IPS DF 6.9 (cell line): ENCODE measurements at regions not wholly inside any gene's neighbourhood (a gene's known extent, or its start where the extent isn't known, plus 50 kb on each side); places are given as distances from the start of the nearest gene placed in this dataset.
"Not testable (repeated sequence)": the region's sequence is repeated elsewhere in the genome, so short reads cannot be mapped to it uniquely, and the experiment has no call there.

Experiments used
- DNase-seq: peaks from one replicate; pipeline ENCODE4 v3.0.0-alpha.2; 2013; ENCODE audit warnings: low read depth, low spot score
- H3K27ac ChIP-seq: one replicate; pipeline ENCODE4 v1.5.1; 2013; ENCODE audit warnings: low read length, control low read depth
- H3K27me3 ChIP-seq: 2 replicates; pipeline ENCODE4 v1.6.1; 2013; ENCODE audit warnings: mild to moderate bottlenecking, low read length; ENCODE audit not compliant: control insufficient read depth, insufficient read depth
- H3K36me3 ChIP-seq: 2 replicates; pipeline ENCODE4 v1.6.1; 2013; ENCODE audit warnings: low read length; ENCODE audit not compliant: control insufficient read depth, insufficient read depth
- H3K4me1 ChIP-seq: 2 replicates; pipeline ENCODE4 v1.6.1; 2013; ENCODE audit warnings: low read length; ENCODE audit not compliant: control insufficient read depth, insufficient read depth
- H3K4me3 ChIP-seq: 2 replicates; pipeline ENCODE4 v1.5.1; 2013; ENCODE audit warnings: mild to moderate bottlenecking, low read length
- H3K9me3 ChIP-seq: 2 replicates; pipeline ENCODE4 v1.6.1; 2013; ENCODE audit warnings: low read length, inconsistent platforms; ENCODE audit not compliant: control insufficient read depth, insufficient read depth
- WGBS: extraction: QIAGEN DNeasy Blood & Tissue Kit; methylation state at CpG from one replicate; pipeline ENCODE4 v1.1.7; 2013; ENCODE audit warnings: mixed read lengths, missing lambda C conversion rate; ENCODE audit not compliant: insufficient read length, insufficient coverage; 5-methylcytosine and 5-hydroxymethylcytosine counted together

DNA sequence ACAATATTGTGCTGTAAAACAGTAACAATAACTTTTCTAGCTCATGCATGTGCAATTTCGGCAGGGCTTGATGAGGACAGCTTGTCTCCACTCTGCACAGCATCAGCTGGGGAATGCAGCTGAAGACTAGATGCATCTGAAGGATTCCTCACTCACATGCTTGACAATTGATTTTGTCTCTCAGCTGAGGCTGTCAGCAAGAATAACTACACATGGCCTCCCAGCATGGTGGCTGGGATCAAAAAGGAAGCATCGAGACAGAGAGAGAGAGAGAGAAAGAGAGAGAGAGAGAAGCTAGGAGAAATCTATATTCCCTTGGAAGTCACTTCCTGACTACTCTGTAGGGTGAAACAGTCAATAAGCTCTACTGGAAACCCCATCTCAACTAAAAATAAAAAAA lies 487.1 kb downstream of the PLOD2 start:
- Histone ChIP-seq H3K36me3 (no peaks in the 10 kb centered on the region), H3K27me3 (no peaks in the 10 kb centered on the region), H3K4me3 (no peak overlapping the region), H3K4me1 (no peaks in the 10 kb centered on the region), H3K27ac (no peak overlapping the region), H3K9me3 (no peaks in the 10 kb centered on the region)
- DNase-seq: no peak
- WGBS: no CpG with 5 or more reads among the region's 2 CpGs

DNA sequence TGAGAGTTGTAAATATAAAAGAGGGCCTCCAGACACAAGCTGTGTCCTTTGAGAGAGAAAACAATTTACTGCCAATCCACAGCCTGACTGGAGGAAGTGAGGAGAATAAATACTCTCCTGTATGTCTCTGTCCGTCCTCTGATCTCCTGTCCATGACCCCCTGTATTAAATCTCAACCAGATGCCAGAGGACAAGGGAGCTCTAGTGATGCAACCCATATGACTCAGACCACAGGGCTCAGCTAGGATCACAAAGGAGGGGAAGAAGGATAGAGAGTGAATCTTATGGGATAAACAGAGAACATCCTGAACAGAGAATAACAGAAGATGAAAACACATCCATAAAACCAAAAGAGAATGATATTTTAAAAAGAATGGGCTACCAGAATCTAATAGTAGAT lies 482.6 kb downstream of the PLOD2 start:
- no peak for DNase-seq
- WGBS: no CpG with 5 or more reads among the region's 1 CpG
- Histone ChIP-seq H3K27ac (no peak overlapping the region), H3K9me3 (no peaks in the 10 kb centered on the region), H3K4me3 (no peak overlapping the region), H3K36me3 (no peaks in the 10 kb centered on the region), H3K4me1 (no peaks in the 10 kb centered on the region), H3K27me3 (no peaks in the 10 kb centered on the region)

DNA sequence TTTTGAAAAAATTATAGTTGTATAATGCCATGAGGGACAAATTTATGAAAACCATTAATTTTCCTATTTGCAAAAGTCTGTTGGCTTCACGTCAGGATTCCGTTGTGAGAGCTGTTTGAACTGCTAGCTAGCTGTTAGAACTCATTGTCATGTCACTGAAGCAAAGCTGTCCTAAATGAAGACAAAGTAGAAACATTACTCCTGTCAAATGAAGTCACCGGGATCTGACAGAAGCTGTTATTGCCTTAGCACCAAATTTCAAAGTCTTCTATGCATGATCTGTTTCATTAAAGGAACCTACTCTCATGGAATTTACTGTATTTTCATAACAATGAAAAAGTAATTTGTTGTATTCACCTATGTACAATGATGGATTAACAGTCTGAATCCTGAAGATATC lies 479.8 kb downstream of the PLOD2 start:
- no peaks in the 10 kb centered on the region for H3K36me3 ChIP-seq
- WGBS: no CpG with 5 or more reads among the region's 3 CpGs
- H3K4me1 ChIP-seq: no peaks in the 10 kb centered on the region
- no peaks in the 10 kb centered on the region for H3K9me3 ChIP-seq
- H3K27ac ChIP-seq: no peak overlapping the region
- no peak for DNase-seq
- no peak overlapping the region for H3K4me3 ChIP-seq
- no peaks in the 10 kb centered on the region for H3K27me3 ChIP-seq

DNA sequence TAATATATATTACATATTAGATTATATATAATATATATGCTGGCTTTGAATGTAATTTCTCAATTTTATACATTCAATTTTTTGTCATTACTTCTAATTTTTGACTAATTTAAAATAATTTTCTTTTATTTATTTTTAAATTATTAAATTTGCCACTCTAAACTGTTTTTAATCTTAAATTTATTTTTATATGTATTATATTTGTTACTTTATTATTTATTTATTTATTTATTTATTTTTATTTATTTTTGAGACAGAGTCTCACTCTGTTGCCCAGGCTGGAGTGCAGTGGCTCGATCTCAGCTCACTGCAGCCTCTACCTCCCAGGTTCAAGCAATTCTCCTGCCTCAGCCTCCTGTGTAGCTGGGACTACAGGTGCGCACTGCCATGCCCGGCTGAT lies 473.0 kb downstream of the PLOD2 start:
- WGBS: no CpG with 5 or more reads among the region's 3 CpGs

DNA sequence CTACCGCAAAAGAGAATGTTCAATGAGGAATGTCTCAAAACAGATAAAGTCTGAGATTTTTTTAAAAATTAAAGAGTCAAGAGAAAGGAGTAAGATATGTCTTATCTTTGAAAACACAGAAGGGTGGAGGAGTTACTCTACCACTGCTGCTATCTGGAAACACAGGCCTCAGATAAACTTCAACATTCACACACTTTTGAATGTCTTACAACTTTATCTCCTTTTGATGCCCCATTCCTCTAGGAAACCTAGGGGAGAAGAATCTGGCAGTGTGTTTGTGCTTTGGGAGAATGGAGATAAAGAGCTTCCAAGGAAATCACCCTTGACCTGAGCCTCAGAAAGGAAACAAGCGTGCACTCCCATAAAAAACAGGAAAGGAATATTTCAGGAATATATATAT lies 468.2 kb downstream of the PLOD2 start:
- no peaks in the 10 kb centered on the region for H3K4me1 ChIP-seq
- H3K27me3 ChIP-seq: no peaks in the 10 kb centered on the region
- no peak overlapping the region for H3K4me3 ChIP-seq
- H3K27ac ChIP-seq: no peak overlapping the region
- WGBS: no CpG with 5 or more reads among the region's 2 CpGs
- H3K36me3 ChIP-seq: no peaks in the 10 kb centered on the region
- no peak for DNase-seq
- no peaks in the 10 kb centered on the region for H3K9me3 ChIP-seq

More for the DNA sequence above, 473.0 kb downstream of the PLOD2 start:
- H3K27ac ChIP-seq, H3K36me3 ChIP-seq, H3K9me3 ChIP-seq, H3K4me3 ChIP-seq, H3K4me1 ChIP-seq, DNase-seq, H3K27me3 ChIP-seq: not testable (repeated sequence)

DNA sequence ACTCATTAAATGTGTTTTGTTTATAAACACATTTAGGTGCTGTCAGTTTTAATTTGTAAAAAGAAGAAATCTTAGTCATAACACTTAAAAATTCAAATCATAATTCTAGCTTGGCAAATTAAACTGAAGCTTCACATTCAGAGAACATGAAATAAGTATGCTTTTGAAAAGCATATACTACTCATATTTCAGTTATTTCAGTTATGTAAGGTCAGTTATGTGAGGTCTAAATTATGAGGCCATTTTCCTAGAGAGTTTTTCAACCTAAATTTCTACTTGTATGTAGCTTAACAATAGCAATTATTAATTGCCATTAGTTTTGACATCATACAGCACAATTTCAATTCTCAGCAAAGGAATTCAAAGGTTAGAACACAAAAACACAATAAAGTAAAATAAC lies 465.0 kb downstream of the PLOD2 start:
- Histone ChIP-seq H3K27ac (no peak overlapping the region), H3K27me3 (no peaks in the 10 kb centered on the region), H3K4me3 (no peak overlapping the region), H3K4me1 (no peaks in the 10 kb centered on the region), H3K36me3 (no peaks in the 10 kb centered on the region), H3K9me3 (no peaks in the 10 kb centered on the region)
- no peak for DNase-seq

DNA sequence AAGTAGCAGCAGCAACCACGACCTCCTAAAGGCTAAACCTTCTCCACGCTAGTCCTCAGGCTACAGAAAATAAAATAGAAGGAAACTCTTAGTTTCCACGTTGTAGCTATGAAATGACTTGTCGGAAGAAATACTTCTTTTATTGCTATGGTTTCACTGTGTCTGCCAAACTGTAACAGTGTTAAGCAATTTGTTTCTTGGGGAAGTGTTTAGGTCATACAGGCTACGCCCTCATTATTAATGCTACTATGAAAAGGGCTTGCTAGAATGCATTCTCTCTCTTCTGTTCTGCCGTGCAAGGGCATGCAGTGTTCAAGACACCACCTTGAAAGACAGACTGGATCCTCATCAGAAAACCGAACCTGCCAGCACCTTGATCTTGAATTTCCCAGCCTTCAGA lies 462.7 kb downstream of the PLOD2 start:
- no CpG with 5 or more reads among the region's 7 CpGs for WGBS
- DNase-seq: no peak
- no peaks in the 10 kb centered on the region for H3K9me3 ChIP-seq

DNA sequence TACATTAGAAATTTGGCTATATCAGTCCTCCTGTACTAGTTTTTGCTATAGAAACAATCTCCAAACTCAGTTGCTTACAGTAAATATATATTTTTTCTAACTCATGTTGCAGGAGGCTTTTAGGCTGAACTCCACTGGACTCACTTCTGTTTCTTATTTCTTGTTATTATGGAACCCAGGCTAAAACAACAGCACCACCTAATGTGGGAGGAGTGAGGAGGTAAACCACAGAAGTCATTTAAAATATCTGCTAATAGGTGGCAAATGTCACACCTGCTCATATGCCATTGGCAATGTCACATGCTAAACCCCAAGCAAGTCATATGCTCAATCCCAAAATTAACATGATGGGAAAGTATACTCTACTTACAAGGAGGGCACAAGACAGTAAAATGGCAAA lies 462.2 kb downstream of the PLOD2 start:
- Histone ChIP-seq H3K4me1 (no peaks in the 10 kb centered on the region), H3K27me3 (no peaks in the 10 kb centered on the region), H3K4me3 (no peak overlapping the region), H3K36me3 (no peaks in the 10 kb centered on the region), H3K27ac (no peak overlapping the region), H3K9me3 (no peaks in the 10 kb centered on the region)
- DNase-seq: no peak

More for the DNA sequence above, 462.7 kb downstream of the PLOD2 start:
- H3K27me3 ChIP-seq: no peaks in the 10 kb centered on the region
- H3K36me3 ChIP-seq: no peaks in the 10 kb centered on the region
- H3K27ac ChIP-seq: no peak overlapping the region
- no peaks in the 10 kb centered on the region for H3K4me1 ChIP-seq
- no peak overlapping the region for H3K4me3 ChIP-seq

DNA sequence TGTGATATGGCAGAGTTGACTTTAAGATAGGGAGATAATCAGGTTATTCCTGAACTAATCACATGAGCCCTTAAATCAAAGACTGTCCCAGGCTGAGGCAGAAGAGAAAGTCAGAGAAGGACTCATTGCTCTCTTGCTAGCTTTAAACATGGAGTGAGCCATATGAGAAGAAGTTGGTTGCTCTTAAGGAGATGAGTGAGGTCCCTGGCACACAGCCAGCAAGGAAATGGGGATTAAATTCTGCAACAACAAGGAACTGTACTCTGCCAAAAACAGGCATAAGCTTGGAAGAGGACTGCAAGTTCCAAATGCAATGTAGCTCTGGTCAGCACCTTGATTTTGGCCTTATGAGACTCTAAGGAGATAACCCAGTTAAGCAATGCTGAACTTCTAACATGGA lies 457.0 kb downstream of the PLOD2 start:
- Histone ChIP-seq H3K27me3 (no peaks in the 10 kb centered on the region), H3K36me3 (no peaks in the 10 kb centered on the region), H3K9me3 (no peaks in the 10 kb centered on the region), H3K27ac (no peak overlapping the region), H3K4me1 (no peaks in the 10 kb centered on the region), H3K4me3 (no peak overlapping the region)
- DNase-seq: no peak

DNA sequence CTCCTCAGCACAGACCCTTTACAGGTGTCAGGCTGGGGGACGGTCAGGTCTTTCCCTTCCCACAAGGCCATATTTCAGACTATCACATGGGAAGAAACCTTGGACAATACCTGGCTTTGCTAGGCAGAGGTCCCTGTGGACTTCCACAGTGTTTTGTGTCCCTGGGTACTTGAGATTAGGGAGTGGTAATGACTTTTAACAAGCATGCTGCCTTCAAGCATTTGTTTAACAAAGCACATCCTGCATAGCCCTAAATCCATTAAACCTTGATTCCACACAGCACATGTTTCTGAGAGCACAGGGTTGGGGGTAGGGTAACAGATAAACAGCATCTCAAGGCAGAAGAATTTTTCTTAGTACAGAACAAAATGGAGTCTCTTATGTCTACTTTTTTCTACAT lies 451.2 kb downstream of the PLOD2 start:
- no CpG with 5 or more reads among the region's 1 CpG for WGBS
- not testable (repeated sequence) for H3K4me3 ChIP-seq, DNase-seq, H3K27me3 ChIP-seq, H3K9me3 ChIP-seq, H3K27ac ChIP-seq, H3K4me1 ChIP-seq, H3K36me3 ChIP-seq

DNA sequence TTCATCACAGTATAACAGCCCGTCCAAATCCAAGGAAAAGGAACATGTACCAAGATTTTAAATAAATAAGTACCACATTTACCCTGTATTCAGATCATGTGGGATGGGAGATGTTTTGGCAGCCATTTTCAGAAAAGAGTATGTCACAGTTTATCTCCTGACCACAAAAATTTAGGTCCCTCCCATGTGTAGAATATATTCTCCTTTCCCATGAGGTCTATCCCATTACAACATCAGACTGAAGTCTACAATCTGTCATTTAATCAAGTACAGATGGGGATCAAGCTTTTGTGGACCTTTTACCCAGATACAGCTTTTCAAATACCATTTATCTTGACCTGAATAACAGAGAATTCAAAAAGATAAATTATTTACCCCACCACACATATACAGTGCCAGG lies 444.5 kb downstream of the PLOD2 start:
- DNase-seq: no peak
- H3K4me1 ChIP-seq: no peaks in the 10 kb centered on the region
- no peaks in the 10 kb centered on the region for H3K36me3 ChIP-seq
- H3K4me3 ChIP-seq: no peak overlapping the region
- no CpG with 5 or more reads among the region's 1 CpG for WGBS
- H3K9me3 ChIP-seq: no peaks in the 10 kb centered on the region
- no peak overlapping the region for H3K27ac ChIP-seq
- no peaks in the 10 kb centered on the region for H3K27me3 ChIP-seq
